GM21381 (cell line): ENCODE measurements at regions not wholly inside any gene's neighbourhood (a gene's known extent, or its start where the extent isn't known, plus 50 kb on each side); places are given as distances from the start of the nearest gene placed in this dataset.

Source experiments
- ATAC-seq: cut with Tn5 transposase; IDR thresholded peaks from one replicate; pipeline ENCODE4 v1.9.1; 2021; ENCODE audit warnings: mild to moderate bottlenecking, moderate library complexity; ENCODE audit not compliant: unreplicated experiment

DNA sequence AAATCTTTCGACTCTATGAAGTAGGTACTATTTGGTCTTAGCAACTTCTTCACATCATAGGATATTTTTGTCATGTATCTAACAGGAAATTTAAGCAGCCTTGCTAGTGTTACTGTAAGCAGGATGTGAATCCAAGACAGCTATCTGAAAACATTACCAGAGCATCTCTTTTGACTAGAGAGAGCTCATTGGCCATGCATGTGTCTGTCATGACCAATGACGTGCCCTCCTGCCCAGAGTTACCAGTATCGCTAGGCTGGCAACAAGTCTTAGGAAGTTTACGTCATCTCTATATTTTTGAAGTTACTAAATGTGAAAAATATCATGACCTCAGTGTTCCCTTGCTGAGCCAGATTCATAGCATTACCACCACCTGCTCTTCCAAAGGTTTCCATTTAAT lies 130.9 kb upstream of the TP63 start:
- no peak for ATAC-seq

DNA sequence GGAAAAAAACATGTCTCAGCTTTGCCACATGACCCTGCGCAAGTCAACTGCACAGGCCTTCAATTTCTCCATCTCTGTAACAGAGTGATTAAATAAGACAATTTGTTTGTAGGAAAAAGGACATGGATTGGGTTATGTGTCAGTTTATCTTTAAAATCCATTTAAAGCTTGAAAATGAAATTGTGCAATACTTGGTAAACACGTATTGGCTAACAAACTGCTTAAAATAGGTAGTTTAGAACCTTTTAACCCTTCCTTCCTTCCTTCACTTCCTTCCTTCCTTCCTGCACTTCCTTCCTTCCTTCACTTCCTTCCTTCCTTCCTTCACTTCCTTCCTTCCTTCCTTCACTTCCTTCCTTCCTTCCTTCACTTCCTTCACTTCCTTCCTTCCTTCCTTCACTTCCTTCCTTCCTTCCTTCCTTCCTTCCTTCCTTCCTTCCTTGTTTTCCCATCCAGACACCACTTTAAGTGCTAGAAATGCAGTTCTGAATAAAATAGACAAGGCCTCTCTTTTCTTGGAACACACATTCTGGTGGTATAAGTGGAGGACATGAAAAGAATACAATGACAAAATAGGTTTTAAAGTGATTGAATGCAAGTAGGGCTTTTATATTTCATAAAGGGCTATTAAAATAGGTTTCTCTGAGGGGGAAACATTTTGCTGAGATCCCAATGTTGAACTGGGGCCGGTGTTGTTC lies 130.2 kb upstream of the TP63 start:
- ATAC-seq = no peak

DNA sequence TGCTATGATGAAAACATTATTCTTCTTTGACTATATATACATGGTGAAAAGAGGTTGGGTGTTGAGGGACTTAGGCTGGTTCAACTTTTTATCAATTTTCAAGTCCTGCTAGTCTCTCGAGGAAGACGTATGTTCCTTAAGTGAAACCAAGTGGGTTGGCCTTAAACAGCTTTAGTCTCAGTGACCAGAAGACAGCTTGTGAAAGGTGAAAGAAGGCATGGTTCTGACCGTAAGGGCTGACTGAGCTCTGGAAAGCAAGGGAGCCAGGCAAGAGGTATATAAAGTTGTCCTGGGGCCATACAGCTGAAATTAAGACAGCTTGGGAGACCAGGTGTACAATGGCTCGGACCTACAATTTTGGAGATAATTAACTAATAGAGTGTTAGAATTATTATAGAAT lies 128.9 kb upstream of the TP63 start:
- ATAC-seq = no peak

DNA sequence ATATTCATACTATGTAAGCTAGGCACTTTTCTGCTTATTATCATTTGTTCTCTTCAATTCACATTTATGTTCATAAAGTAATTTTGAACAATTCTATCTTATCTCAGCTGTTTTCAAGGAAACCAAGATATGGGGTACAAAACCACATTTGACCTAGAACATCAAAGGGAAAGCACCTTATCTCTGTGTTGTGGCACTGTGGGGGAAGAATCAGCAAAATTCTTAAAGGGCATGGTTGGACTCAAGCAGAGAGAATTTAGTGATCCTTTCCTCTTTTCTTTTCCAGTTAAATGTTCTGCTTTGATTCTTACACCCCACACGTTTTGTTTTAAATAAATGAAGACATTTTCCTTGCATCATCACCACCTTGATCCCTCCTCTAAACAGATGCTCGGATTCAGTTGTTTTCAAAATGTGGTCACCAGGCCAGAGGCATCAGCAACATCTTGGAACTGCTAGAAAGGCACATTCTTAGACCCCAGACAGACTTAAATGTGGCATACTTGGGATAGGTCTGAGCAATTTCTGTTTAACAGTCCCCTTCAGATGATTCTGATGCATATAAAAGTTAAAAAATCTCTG lies 128.4 kb upstream of the TP63 start:
- no peak for ATAC-seq

DNA sequence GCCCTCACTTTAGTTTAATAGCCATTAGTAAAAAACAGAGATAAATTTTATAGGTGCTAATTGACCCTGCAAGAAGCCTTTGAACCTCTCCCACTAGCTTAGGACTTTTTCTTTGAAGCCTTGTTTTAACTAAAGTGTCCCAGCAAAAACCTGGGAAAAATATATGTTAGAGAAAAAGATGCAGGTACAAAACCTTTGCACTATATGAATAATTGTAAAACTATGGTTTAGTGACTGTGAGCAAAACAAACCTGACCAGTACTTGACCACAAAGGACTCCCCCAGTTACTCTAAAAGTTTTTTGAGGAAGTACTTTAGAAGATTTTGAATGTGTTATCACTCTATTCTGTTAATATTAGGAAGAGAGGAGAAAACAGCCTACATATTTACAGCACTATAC lies 123.3 kb upstream of the TP63 start:
- ATAC-seq = peak; percentile 67

DNA sequence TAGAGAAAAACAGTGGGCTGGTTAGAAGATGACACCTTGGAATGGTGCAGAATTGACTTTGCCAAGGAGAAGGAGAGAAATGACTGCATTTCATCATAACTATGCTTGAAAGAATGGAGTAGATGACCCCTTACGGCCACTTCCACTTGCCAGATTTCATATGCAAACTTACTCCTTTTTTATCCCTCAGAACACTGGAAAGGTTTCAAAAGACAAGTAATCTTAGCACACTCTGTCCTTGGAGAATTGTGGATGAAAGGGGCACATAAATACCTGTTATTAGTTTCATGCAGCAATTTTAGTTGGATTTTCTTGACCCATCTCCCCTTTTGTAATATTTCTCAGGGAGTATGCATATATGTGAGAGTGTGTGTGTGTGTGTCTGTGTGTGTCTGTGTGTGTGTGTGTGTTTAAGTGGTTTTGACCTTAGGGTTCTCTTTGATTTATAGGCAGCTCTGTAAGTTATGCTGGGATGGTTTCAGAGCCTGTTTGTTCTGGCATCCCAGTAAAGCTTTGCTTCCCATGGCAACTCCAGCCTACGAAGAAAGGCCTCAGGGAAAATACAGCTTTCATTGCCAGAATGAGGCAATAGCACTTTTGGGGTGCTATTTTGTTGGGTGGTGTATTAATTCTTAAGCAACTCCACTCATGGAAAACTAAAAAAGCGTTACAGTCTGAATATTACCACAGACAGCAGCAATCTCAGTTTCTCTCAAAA lies 122.2 kb upstream of the TP63 start:
- no peak for ATAC-seq

DNA sequence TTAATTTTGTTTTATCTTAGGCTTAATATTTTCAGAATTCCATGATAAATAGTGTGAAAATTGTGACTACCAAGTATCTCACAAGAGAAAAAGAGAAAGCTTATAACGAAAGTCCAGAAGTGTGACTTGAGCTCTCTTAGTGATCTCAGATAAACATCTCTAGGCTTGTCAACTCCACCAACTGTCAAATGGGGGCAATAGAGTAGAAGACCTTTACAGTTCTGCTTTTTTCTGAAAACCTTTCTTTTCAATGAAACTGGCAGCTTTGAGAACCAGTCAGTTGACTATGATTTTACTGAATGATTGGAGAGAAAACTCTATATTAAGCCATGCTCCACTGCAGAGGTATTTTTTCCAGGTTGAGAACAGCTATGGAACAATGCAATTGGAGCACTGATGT lies 119.2 kb upstream of the TP63 start:
- peak; percentile 64 for ATAC-seq

DNA sequence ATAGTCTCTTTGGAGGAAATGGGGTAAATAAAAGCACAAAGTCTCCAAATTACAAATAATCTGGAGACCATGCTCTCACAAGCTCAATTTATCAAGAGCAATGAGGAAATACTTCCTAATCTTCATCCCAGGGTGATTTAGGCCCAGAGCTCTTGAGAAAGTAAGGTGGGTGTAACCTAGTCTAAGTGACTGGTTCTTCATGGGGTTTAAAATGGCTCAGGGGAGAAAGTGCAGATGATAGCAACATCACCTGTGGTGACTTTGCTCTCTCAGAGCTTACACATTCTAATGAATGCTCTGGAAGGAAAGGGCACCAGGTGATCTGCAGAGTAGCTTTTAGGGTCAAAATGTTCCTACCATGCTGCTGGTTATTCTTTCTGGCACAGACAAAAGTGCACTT lies 118.4 kb upstream of the TP63 start:
- no peak for ATAC-seq

DNA sequence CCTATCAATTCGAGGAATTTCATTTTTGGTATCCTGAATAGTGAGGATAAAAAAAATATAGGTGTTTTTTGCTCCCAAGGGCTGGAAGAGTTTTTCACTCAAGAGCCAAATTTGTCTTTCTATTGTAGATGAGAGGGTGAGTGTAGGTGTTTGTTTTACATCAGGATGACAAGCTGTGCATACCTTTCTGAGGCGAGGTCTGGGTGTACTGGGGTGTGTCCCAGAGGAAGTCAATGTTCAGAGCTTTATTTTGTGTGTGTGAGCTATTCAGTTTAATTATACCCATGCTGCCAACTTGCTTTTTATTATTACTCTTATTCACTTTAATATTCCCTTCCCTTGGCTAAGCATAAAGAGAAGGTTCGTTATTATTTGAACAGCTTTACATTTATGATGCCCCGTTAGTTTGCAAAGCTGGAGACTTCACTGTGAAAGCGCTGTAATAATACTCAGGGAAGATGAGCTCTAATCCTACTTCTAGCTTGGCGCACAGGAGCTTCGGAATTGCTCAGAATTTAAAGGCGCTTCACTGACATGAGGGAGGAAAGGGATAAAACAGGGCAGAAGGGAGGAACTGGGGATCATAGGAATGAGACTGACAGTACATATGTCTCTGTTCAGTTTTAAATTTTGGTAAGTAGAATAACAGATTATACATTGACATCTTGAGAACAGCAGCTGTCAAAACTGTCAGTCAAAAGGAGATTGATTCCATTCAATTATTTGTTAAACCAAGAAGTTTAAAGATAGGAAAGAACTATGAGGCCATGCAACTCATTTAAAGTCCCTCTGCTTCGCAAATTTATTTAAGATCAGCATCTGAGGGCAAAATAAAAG lies 117.7 kb upstream of the TP63 start:
- ATAC-seq = no peak

DNA sequence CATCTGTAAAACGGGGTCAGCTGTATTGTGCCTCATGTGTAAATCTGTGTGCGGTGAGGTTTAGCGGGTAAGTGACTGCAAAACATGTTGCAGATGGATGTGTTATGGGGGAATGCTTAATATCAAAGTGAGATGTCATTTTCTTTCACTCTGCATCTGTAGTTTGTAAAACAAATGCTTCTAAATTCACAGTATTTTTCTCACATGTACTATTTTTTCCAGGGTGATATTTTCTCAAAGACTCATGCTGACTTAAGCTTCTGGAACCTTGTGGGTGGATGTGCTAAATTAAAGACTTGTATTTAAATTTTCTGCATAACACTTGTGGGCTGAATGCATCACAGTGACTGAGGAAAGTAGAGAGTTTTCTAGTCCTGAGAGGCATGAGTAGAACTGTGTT lies 115.2 kb upstream of the TP63 start:
- ATAC-seq = no peak

DNA sequence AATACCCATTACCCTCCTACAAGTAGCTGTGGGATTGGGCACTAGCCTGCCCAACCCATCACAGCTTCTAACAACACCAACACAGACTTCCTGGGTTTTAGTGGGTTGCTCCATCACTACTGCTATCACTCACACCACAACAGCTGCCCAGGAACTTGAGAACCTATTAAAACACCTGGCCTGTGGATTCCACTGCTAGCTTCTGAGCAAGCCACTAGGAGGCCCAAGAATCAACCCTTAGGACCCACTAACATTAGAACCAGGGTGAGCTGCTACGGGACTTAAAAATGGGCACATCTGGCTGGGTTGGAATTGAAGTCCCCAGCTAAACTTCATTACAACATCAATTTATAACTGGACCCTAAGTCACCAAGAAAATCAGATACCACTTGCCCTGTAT lies 113.2 kb upstream of the TP63 start:
- no peak for ATAC-seq

DNA sequence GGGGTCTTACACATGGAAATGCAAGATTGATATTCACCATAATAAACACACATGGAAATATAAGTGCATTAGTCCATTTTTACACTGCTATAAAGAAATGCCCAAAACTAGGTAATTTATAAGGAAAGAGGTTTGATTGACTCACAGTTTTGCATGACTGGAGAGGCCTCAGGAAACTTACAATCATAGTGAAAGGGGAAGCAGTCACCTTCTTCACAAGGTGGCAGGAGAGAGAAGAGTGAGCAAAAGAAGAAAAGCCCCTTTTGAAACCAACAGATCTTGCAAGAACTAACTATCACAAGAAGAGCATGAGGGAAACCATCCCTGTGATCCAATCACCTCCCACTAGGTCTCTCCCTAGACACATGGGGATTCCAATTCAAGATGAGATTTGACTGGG lies 111.7 kb upstream of the TP63 start:
- ATAC-seq = no peak

DNA sequence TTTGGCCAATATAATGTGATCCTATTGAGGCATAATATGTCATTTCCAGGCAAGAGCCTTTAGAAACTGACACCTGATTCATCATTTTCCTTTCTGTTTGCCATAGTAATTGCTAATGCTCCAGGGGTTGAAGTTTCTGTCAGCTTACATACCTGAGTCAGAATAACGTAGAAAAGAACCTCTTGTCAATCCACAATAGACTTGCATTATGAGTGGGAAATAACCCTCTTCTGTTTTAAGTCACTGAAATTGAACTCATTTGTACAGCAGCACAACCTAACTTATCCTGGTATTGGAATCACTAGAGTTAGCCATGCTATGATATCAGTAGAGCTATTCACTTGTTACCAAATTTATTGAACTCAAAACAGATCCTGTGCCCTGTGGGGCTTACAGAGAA lies 101.7 kb upstream of the TP63 start:
- ATAC-seq = no peak

DNA sequence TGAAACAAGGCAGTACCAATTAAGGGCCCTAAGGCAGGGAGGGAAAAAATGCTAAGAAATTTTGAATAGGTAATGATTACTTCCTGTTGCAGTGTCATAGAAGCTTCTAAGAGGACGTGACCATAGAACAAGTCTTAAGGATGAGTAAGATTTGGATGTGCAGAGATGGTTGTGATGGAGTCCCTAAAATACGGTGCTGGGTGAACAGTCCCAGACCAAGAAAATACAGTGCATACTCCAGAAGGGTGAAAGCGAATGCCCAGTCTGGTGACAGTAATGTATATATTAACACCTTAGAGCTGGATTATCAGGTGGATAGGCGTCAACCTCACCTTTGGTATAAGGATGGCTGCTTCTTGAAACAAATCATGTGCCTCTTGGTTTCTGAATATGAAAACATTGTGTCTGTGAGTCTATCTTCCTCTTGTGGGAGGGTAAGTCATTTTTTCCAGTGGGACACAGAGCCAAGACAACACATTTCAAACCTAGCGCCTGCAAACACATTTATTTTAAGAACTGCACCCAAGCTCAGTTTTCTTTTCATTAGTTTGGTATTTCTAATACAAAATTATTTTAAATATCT lies 101.2 kb upstream of the TP63 start:
- no peak for ATAC-seq

DNA sequence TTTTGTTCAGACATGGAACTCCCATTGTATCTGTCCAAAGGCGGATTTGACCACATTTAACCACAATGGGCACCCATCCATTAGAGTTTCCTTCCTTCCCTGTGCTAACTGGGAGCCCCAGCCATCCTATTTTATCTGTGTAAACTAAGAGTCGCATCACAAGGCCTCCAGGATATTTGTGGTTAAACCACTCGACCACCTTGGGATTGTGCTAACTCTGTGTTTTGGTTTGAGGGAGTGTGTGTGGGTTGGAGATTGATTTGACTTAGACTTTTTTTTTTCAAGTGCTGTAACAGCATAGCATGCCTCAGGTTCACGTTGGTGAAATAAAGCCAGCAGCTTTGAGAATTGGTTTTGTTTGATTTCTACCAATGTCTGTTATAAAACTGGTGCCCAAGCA lies 100.4 kb upstream of the TP63 start:
- no peak for ATAC-seq

DNA sequence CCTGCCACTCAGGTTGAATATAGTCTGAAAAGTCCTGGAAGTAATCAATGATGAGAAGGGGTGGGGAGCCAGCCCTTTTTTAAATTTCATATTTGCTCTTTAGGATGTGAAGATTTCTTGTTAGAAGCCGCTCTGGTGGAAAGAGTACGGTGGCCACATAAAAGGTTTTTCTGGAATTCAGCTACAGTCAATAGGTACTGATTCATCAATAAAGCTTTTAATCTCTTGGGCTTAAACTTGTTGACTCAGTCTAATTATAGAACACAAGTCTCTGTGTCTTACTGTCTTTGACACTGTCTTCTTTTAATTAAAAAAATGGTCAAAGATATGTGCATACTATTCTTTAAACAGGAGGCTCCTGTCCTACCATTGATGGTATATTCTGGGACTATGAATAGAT lies 99.9 kb upstream of the TP63 start:
- no peak for ATAC-seq

DNA sequence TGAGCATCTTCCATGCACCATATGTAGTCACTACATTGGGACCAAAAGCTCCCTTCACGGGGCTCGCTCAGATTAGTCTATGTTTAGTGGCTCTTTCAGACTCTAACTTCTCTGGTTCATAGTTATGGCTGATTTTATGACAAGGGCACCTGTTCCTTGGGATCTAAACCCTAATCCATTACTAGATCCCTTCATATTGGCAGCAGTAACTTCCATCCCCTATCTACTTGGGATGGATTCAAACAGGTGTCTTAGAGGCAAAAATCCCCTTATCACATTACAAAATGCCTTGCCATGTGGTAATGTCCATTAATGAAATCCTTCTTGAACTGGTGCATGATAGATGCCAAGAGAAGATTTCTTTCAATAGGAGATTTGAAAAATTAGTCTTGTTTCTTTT lies 96.7 kb upstream of the TP63 start:
- no peak for ATAC-seq

DNA sequence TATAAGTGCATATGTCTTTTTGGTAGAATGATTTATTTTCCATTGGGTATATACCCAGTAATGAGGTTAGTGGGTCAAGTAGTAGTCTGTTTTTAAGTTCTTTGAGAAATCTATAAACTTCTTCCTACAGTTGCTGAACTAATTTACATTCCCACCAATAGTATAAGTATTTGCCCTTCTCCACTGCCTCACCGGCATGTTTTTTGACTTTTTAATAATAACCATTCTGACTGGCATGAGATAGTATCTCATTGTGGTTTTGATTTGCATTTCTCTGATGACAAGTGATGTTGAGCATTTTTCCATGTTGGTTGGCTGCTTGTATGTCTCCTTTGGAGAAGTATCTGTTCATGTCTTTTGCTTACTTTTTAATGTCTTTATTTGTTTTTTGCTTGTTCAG lies 94.1 kb upstream of the TP63 start:
- no peak for ATAC-seq

DNA sequence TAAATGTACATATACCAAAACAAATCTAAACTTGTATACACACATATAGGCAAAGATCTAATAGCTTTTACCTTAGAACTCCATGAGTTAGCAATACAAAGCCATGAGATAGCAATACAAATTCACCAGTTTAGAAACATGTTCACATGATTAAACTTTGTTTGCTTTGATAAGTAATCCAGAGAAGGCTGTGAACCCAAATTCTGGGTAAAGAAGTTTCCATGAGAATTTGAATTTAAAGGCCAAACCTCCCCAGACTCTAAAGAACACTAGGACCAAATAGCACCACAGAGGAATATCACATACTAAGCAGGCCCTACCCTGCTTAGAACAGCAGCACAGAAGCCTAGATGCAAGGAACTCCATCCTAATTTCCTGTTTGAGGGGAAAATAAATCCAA lies 83.7 kb upstream of the TP63 start:
- no peak for ATAC-seq

DNA sequence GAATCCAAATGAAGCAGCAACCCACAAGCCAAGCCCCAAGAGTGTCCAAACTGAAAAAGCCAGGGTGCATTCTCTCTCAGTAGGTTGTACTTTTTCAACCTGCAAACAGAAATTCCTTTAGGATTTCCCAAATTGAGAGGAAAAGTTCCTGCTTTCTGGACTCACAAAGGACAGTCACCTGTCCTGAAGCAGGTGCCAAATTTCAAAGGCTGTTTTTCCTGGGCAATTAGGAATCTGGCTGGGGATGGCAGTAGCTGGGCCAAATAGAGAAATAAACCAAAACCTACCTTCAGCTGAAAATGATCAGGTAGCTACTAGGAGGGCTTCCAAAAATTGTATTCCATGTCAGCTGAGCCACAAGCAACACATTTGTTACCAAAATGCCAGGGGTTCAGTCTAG lies 83.1 kb upstream of the TP63 start:
- no peak for ATAC-seq

DNA sequence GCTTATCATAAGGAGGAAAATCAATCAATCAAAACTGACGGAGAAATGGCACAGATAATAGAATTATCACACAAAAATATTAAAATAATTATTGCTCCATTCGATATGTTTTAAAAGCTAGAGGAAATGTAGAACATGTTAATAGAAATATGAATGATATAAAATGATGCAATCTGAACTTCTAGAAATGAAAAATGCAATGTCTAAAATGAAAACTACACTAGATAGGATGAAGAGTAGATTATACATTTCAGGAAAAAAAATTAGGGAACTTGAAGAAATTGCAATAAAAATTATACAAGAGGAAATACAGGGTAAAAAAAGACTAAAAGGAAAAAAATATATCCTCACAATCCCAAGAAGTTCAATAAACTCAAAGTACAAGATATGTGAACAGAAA lies 80.2 kb upstream of the TP63 start:
- no peak for ATAC-seq
